ENCODE measurements at regions not wholly inside any gene's neighbourhood (a gene's known extent, or its start where the extent isn't known, plus 50 kb on each side); places are given as distances from the start of the nearest gene placed in this dataset.

- DNase-seq, result no peak
These were observed 105.3 kb downstream of the FOXL1 start for GRCh38 chr16:86683441-86684194.

GRCh38 chr16:86685076-86685475 lies 106.7 kb downstream of the FOXL1 start:
- no peak for DNase-seq

- DNase-seq, result no peak
These were observed 112.6 kb downstream of the FOXL1 start for GRCh38 chr16:86690970-86691369.

GRCh38 chr16:86692426-86692825 lies 114.1 kb downstream of the FOXL1 start:
- DNase-seq, result no peak

- DNase-seq, result no peak
These were observed 114.7 kb downstream of the FOXL1 start for GRCh38 chr16:86693033-86693432.

GRCh38 chr16:86697715-86698114 lies 119.4 kb downstream of the FOXL1 start:
- peak; percentile 51 for DNase-seq

- no peak for DNase-seq
These were observed 121.9 kb downstream of the FOXL1 start for GRCh38 chr16:86700046-86700945.

GRCh38 chr16:86701286-86701975 lies 123.1 kb downstream of the FOXL1 start:
- no peak for DNase-seq

- no peak for DNase-seq
These were observed 124.7 kb downstream of the FOXL1 start for GRCh38 chr16:86702824-86703588.

GRCh38 chr16:86704516-86704915 lies 126.2 kb downstream of the FOXL1 start:
- no peak for DNase-seq

- DNase-seq, result no peak
These were observed 128.4 kb downstream of the FOXL1 start for GRCh38 chr16:86706726-86707125.

GRCh38 chr16:86707171-86707570 lies 128.8 kb downstream of the FOXL1 start:
- DNase-seq, result no peak

GRCh38 chr16:86707581-86707980 lies 129.2 kb downstream of the FOXL1 start:
- no peak for DNase-seq

- no peak for DNase-seq
These were observed 130.1 kb downstream of the FOXL1 start for GRCh38 chr16:86708431-86708830.

- DNase-seq, result no peak
These were observed 130.8 kb downstream of the FOXL1 start for GRCh38 chr16:86709103-86709502.

GRCh38 chr16:86709902-86710601 lies 131.7 kb downstream of the FOXL1 start:
- DNase-seq, result no peak

GRCh38 chr16:86710602-86710950 lies 132.2 kb downstream of the FOXL1 start:
- DNase-seq, result no peak

- DNase-seq, result no peak
These were observed 134.0 kb downstream of the FOXL1 start for GRCh38 chr16:86712158-86713009.

GRCh38 chr16:86713021-86713631 lies 134.8 kb downstream of the FOXL1 start:
- DNase-seq, result no peak

- DNase-seq, result no peak
These were observed 135.8 kb downstream of the FOXL1 start for GRCh38 chr16:86714166-86714565.

Measured in renal pelvis (tissue), 1 donor.